Posterior vena cava (tissue), 2 donors: ENCODE measurements at regions not wholly inside any gene's neighbourhood (a gene's known extent, or its start where the extent isn't known, plus 50 kb on each side); places are given as distances from the start of the nearest gene placed in this dataset.

Experiments
- DNase-seq: peaks from one replicate; pipeline ENCODE4 v3.0.0-alpha.2; 2020; ENCODE audit warnings: low spot score
- intact Hi-C, 2 donors: fragments of 100-400 bp; cut with DNase I; formaldehyde crosslinking; loops; one replicate each; pipeline versions ENCODE4 v1.14.1 to v1.14.2; 2022 to 2023
- donor health status: DM: yes; HTN: yes; CAD: no.
- donor health status: DM: yes; HTN: yes; CAD: no.

DNA sequence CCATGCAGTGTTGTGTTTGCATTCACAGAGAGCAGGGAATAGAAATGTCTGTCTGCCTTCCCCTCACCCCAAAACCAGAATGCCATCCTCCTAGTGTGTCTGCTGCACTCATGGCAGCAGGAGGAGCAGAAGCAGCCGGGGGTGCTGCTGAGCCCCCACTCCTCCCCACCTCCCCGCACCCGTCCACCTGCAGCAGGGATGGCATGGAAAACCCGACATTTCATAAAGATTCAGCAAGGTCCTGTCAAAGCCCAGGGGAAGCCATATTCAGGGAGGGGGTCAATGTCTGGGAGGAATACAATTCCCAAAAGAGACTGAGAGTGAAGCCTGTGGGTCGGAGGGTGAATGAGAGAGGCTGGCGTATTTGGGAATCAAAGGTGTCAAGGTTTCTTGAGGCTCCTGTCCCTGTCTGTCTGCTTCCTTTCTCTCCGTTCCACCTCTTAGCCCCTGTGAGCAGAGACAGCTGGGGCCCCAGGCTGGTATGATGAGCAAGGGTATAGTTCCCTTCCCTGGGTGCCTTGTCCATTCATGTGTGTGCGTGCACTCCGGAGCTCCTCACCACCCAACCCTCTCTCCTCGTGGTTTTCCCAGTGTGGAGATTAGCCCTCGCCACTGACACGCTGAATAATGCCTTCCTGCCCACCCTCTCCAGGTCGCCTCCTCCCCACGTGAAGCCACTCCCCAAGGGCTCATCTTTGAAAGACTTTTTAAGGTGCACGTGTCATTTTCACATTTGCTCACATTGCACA, 133.5 kb upstream of the ZNF236 start:
- DNase-seq, result no peak
- intact Hi-C loops, result loop anchor here (5.0 to 10.0 kb wide), 2 partner anchors 74 to 292 kb away; no protein-coding TSS in a partner anchor

DNA sequence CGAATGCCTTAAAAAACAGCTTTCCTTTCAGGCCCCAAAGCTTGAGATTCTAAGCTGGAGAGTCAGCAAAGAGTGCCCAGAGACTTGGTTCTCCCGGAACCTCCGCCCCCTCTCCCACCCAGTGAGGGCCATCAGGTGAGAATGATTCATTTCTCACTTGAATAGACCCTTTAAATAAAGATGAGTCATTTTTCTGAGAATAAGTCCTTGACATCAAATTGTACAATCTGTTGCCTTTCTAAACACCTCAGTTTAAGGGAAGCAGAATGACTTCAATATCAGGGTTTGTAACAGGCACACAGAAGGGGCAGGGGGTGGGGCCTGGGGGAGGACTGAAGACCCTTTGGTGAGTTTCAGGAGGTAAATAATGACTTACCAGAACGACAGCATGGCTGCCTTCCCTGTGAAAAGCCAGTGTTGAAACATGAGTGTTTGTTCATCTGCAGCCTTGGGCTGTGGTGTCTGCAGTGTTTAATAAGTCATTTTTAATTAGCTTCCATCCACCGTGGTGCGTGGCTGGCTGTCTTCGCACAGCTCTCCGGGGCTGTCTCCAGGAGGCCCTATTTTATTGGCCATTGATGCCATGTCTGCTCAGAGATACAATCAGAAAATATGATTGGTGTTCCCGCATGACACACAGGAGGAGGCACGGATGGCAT, 134.9 kb upstream of the ZNF236 start:
- intact Hi-C loops, result loop anchor here (5.0 to 10.0 kb wide), 2 partner anchors 73 to 290 kb away; no protein-coding TSS in a partner anchor
- DNase-seq, result no peak

DNA sequence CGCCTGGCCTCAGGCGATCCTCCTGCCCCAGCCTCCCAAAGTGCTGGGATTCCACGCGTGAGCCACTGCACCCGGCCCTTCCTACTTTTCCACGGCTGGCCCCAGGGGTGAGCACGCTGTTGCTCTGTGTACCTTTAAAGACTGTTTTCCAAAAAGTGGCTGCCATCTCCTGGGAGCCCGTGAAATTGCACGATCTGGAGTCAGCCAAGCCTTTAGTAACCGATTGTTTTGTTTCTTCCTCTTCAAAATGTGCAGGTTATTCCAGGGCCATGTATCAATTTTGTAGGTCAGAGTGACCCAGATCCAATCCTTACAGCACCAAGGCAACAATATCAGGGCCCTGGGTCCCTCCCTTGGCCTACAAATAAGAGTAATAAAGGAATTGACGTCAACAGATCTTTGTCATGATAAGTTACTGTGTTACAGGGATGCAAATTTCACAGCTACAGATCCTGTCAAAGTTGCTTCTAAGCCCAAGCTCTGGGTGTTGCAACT, 135.6 kb upstream of the ZNF236 start:
- intact Hi-C loops, result loop anchor here (5.0 to 10.0 kb wide), 2 partner anchors 72 to 289 kb away; no protein-coding TSS in a partner anchor
- peak; percentile 89 for DNase-seq

DNA sequence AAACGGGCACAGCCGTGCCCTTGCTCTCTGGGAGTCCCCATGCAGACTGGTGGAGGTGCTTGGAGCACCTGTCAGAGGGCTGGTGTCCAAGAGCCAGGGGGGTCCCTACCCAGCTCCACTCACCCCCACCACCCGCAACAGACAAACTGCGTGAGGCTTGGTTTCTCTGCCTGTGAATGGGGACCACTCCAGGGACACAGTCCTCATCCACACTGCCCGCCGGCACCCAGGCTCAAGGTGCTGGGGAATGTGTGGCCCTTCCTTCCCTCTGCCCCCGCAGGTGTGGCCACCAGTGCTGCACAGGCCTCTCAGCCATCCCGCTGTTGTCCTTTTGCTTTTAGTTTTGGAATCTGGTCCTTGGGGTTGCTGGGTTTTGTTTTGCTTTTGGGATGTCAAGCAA, 136.5 kb upstream of the ZNF236 start:
- intact Hi-C loops, result loop anchor here (5.0 to 10.0 kb wide), 2 partner anchors 71 to 289 kb away; no protein-coding TSS in a partner anchor
- no peak for DNase-seq

DNA sequence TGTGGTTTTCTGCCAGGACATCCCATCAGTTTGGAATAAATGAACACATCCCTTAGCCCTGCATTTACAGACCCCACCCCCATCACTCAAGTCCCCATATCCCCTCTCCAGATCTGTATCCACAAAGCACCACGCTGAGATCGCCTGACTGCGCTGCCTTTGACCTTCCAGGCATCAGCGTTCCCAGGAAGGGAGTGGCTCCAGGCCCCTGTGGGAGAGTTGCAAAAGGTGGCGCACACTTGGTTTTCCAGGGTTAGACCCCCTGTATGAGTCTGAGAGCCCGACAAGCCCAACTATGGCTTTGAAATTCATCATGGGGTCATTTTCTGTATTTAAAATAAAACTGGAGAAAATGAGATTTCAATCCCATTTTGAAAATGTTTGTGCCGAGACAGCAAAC, 137.0 kb upstream of the ZNF236 start:
- intact Hi-C loops, result loop anchor here (5.0 to 10.0 kb wide), 2 partner anchors 71 to 288 kb away; no protein-coding TSS in a partner anchor
- DNase-seq, result no peak

DNA sequence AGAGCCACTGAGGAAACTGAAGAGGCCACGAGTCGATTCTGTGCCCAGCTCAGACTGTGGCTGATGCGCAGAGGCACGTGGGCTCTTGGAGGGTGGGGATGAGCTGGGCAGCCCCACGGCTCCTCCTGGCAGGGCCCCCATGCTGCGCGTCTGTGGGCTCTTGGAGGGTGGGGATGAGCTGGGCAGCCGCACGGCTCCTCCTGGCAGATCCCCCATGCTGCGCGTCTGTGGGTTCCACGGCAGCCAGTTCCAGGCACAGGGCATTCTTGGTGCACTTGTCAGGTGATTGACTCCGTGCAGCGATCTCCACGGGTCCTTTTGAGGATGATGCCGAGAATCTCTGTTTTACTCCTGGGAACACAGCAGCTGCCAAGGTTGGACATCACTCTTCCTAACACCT, 138.1 kb upstream of the ZNF236 start:
- no peak for DNase-seq
- intact Hi-C loops, result loop anchor here in 1 of 2 donors (10.0 kb wide), 1 partner anchor 69 kb away; no protein-coding TSS in a partner anchor

DNA sequence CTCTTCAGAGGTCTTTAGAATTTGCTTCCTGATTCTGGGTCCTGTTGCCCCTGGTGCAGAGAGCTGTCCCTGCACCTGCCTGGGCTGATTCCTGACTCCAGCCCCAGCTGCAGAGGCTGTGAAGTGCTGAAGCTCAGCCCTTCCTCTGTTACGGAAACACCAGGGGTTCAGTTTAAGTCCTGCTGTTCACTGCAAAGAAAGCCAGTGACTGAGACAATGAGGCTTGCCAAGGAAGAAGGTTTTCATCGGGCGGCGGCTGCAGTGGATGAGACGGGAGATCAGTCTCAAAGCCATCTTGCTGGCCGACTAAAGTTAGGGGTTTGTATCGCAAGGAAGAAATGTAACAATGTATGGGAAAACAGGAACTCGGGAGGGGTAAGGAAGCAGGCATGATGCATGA, 142.4 kb upstream of the ZNF236 start:
- intact Hi-C loops, result loop anchor here in 1 of 2 donors (10.0 kb wide), 1 partner anchor 65 kb away; no protein-coding TSS in a partner anchor
- no peak for DNase-seq

DNA sequence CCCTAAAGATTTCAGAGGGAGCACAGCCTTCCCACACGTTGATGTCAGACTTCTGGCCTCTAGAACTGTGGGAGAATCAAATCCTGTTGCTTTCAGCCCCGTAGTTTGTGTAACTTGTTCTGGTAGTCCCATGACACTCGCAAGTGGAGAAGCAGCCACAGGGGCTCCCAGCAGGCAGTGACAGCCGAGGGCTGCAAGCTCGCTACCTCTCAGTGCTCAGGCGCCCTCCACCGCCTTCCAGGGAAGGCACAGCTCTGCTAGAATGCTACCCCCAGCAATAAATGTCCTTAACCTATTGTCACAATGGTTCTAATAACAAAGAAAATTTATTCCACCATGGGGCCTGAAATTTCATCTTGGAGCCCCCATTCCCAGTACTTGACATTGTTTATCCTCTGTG, 143.1 kb upstream of the ZNF236 start:
- DNase-seq, result no peak
- intact Hi-C loops, result no loop called here

DNA sequence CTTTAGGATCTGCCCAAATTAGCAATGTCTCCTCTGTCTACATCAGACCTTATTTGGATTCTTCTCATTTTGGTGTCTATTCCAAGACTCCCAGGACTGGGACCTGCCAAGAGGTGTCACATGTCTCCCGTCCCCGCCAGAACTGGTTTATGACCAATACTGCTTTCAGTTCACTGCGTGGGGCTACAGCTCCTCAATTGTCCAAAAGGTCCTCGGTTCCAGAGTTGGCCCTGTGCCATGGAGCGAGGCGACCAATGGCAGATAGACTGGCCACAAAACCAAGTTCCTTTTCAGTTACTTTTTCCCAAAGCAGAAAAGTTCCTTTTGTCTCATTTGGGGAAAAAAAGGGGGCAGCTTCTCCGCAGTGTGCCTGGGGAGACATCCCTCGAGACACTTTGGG, 144.1 kb upstream of the ZNF236 start:
- DNase-seq, result no peak
- intact Hi-C loops, result loop anchor here in 1 of 2 donors (1.0 kb wide), 1 partner anchor 236 kb away; no protein-coding TSS in a partner anchor

DNA sequence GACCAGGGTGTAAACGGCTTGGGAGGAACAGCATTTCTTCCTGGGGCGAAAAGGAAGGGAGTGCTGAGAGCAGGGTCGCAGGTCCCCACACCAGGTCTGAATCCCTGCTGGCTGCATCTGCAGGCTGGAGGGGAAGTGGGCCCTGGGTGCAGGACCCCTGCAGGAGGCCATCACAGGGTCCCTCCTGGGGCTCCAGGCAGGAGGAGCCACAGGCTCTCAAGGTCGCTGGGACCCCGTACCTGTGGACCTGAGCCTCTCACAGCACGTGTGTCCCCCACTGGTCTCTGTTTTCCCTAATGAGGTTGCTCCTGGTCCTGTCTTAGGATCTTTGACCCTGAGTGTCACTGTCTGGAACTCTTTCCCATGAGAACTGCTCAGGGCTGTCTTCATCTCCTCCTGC, 147.8 kb upstream of the ZNF236 start:
- DNase-seq, result no peak

DNA sequence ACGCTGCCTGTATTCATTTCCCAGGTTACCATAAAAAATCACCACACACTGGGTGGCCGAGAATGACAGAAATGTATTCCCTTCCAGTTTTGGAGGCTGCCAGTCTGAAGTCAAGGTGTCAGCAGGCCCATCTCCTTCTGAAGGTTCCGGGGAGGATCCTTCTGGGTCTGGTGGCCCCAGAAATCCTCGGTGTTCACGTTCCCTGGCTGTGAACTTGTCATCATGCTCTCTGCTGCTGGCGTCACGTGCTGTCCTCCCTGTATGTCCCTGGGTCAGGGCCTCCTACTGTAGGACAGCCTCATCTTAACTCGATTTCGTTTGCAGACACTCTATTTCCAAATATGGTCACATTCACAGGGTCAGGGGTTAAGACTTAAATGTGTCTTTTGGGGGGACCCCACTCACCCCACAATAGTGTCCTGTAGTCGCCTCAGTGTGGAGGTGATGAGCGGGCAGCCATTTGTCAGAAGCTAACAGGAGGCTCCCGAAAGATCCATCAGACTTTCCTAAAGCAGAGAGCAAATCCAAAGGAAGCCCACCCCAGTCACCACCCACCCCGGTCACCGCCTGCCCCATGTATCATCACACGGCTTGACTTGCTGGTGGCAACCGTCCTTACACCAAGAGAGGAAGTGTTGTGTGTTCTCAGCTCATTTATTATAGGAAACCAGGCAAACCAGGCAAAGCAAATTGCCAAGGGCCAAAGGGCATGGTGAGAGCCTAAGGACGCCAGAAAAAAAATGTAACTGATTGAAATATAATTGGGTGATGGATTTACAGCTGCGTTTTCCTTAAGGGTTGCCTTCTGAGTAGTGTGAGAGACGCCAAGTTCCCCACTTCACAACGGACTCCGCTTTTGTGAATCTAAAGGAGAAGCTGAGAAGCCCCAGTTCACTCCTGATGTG, 148.8 kb upstream of the ZNF236 start:
- intact Hi-C loops, result loop anchor here in 1 of 2 donors (5.0 kb wide), 1 partner anchor 151 kb away; no protein-coding TSS in a partner anchor
- DNase-seq, result no peak

More for the DNA sequence above, 147.8 kb upstream of the ZNF236 start:
- intact Hi-C loops, result loop anchor here in 1 of 2 donors (5.0 kb wide), 1 partner anchor 152 kb away; no protein-coding TSS in a partner anchor

DNA sequence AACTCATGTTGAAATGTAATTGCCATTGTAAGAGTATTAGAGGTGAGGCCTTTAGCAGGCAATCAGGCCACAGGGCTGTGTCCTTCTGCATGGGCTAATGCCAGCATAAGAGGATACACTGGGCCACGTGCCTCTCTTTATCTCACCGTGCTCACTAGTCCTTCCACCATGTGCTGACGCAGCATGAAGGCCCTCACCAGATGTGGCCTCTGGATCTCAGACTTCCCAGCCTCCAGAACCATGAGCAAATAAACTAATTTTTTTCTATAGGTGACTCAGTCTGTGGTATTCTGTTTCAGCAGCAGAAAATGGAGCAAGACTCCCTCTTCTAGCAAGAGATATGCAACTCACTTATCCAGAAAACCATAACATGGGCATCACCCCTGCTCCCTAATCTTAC, 149.7 kb upstream of the ZNF236 start:
- no peak for DNase-seq
- intact Hi-C loops, result loop anchor here in 1 of 2 donors (5.0 kb wide), 1 partner anchor 150 kb away; no protein-coding TSS in a partner anchor

DNA sequence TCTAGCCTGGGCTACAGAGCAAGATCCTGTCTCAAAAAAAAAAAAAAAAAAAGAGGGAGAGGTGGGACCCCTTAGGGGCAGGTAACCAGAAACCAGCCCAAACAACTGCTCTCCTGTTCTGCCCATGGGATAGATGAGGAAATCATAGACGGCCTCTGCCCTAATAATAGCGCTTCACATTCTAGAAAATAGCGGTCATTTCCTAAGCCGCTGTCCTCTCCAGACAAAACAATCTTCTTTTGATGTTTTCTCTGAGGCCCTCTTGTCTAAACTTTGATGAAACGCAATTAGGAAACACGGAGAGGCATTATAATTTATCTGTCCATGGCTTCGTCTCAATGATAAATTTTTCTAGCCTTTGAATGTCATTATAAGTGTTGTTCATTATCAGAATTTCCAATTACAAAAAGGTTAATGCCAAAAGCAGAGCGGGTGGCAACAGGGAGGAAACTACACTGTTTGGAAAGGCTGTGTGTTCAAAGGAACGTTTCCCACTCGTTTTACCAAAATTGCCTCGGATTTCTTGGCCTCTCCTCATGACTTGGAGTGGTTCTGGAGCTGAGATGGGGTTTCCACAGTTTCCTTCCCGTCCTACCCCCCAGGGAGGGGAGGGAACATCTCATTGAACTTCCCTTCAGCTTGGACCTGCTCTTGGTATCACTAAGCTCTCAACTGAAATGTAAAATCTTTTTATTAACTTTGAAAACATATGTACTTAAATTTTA, 151.6 kb upstream of the ZNF236 start:
- no peak for DNase-seq

DNA sequence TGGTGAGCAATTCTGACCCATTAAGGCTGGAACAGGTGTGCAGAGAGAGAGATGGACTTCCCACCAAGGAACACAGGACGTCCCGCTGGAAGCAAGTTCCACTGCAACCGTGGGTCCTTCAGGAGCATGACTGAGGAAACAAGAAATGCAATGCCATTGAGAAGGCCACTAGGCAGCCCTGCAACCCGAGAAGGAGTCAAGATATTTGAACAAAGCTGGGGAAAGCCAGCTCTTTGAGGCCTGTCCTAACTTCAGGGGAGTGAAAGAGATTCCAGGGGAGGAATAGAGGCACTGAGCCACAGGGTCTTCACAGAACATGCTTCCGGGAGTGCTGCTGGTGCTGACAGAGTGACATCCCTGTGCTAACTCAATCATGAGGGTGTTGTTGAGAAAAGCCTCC, 153.8 kb upstream of the ZNF236 start:
- intact Hi-C loops, result no loop called here

More for the DNA sequence above, 151.6 kb upstream of the ZNF236 start:
- intact Hi-C loops, result loop anchor here in 1 of 2 donors (5.0 kb wide), 1 partner anchor 148 kb away; no protein-coding TSS in a partner anchor

DNA sequence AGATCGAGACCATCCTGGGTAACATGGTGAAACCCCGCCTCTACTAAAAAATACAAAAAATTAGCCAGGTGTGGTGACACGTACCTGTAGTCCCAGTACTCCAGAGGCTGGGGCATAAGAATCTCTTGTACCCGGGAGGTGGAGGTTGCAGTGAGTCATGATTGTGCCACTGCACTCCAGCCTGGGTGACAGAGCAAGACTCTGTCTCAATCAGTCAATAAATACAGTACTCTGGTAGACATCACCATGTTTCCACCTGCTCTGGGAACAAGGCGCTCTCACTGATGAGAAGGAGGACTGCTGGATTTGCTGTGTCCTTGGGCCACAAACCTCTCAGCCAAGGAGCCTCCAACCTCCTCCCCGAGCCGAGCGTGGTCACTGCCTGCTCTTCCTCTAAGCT, 154.2 kb upstream of the ZNF236 start:
- intact Hi-C loops, result no loop called here
- no peak for DNase-seq

More for the DNA sequence above, 153.8 kb upstream of the ZNF236 start:
- no peak for DNase-seq

DNA sequence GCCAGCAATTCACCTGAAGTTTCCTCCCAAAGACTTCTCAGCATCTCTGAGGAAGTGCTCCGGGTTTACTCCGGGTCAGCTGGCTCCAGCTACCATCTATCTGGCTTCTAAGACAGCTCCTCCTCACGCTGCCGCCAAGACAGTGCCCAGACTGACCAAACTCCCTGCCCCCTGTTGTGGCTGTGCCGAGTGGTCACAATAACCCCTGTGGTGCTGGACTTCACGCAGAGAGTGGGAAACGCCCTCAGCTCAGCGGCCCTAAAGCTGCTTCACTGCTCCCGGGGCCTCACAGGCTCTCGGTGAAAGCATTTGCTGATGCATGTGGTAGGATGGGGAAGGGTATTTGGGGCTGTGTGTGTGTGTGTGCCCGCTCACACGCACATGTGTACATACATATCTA, 154.8 kb upstream of the ZNF236 start:
- DNase-seq, result no peak
- intact Hi-C loops, result no loop called here

DNA sequence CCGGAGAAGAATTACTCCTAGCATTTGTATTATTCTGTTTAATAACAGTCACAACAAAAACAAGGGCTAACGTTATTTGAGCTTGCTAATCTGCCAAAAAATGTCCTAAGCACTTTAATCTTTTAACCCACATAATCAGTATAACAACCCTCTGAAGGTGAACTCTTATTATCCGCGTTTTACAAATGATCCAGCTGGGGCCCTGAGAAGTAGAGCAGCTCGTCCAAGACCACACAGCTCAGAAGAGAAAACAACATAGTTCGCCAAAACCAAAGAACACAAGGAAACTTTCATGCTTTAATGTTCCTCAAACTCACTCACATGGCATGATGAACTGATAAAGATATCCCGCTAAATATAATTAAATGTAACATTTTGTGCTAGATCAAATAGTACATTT, 159.7 kb upstream of the ZNF236 start:
- intact Hi-C loops, result no loop called here

DNA sequence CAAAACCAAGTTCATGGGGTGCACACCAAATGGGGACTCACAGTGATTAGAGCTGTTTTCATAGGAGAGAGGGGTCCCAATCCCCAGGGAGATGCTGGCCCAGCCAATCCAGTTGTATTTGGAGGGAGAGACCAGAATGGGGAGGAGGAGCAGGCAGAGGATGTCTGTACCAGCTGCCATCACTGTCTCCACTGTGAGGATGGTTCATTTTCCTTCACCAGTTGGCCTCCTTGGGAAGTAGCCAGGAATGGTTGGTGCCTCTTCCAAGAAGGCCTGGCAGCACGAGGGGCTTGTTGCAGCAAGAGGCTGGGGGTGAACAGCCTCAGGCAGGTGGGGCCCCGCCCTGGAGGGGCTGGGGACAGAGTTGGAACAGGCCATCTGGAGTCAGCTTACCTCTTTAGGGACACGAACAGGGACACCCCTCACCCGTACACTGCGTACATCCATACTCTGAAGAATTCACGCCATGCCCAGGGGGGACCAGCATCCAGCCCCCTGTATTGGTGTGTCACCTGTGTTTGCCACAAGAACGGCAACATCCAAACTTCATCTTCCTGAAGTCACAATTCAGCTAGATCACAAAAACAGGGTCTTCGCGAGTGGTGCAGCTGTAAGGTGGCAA, 161.7 kb upstream of the ZNF236 start:
- intact Hi-C loops, result no loop called here
- DNase-seq, result no peak

More for the DNA sequence above, 159.7 kb upstream of the ZNF236 start:
- DNase-seq, result no peak
